GM19238 (cell line): ENCODE measurements at regions not wholly inside any gene's neighbourhood (a gene's known extent, or its start where the extent isn't known, plus 50 kb on each side); places are given as distances from the start of the nearest gene placed in this dataset.

Experiments
- DNase-seq: peaks from one replicate; pipeline ENCODE4 v3.0.0; 2011; ENCODE audit warnings: low spot score; ENCODE audit not compliant: insufficient read length

GRCh38 chr18:76130845-76131244 lies 364.2 kb downstream of the ZNF516 start:
- no peak for DNase-seq

GRCh38 chr18:76126327-76126726 lies 368.7 kb downstream of the ZNF516 start:
- DNase-seq = no peak

GRCh38 chr18:76121011-76121410 lies 374.0 kb downstream of the ZNF516 start:
- DNase-seq = no peak

- DNase-seq = no peak
Observed at GRCh38 chr18:76115580-76115979, 379.5 kb downstream of the ZNF516 start.

GRCh38 chr18:76113101-76113500 lies 381.9 kb downstream of the ZNF516 start:
- DNase-seq = no peak

GRCh38 chr18:76102626-76103025 lies 392.4 kb downstream of the ZNF516 start:
- DNase-seq = no peak

GRCh38 chr18:76102156-76102555 lies 392.9 kb downstream of the ZNF516 start:
- no peak for DNase-seq

GRCh38 chr18:76099931-76100457 lies 395.0 kb downstream of the ZNF516 start:
- DNase-seq = no peak

GRCh38 chr18:76098674-76099411 lies 396.2 kb downstream of the ZNF516 start:
- no peak for DNase-seq

- DNase-seq = no peak
Observed at GRCh38 chr18:76081536-76081935, 413.5 kb downstream of the ZNF516 start.

- no peak for DNase-seq
Observed at GRCh38 chr18:76080430-76080829, 414.6 kb downstream of the ZNF516 start.

- DNase-seq = no peak
Observed at GRCh38 chr18:76075777-76076176, 419.3 kb downstream of the ZNF516 start.

- no peak for DNase-seq
Observed at GRCh38 chr18:76064998-76065397, 430.0 kb downstream of the ZNF516 start.

- DNase-seq = no peak
Observed at GRCh38 chr18:76058146-76058545, 436.9 kb downstream of the ZNF516 start.

- no peak for DNase-seq
Observed at GRCh38 chr18:76057386-76057785, 437.7 kb downstream of the ZNF516 start.

GRCh38 chr18:76056471-76057110 lies 438.5 kb downstream of the ZNF516 start:
- DNase-seq = no peak

GRCh38 chr18:76055578-76055977 lies 439.5 kb downstream of the ZNF516 start:
- DNase-seq = no peak

GRCh38 chr18:76055025-76055424 lies 440.0 kb downstream of the ZNF516 start:
- DNase-seq = no peak

GRCh38 chr18:76054156-76054555 lies 440.9 kb downstream of the ZNF516 start:
- DNase-seq = no peak

GRCh38 chr18:76053551-76053950 lies 441.5 kb downstream of the ZNF516 start:
- DNase-seq = no peak

- DNase-seq = no peak
Observed at GRCh38 chr18:76052227-76052595, 442.8 kb downstream of the ZNF516 start.

- no peak for DNase-seq
Observed at GRCh38 chr18:76051396-76052226, 443.4 kb downstream of the ZNF516 start.
